Mesenchymal stem cell (in vitro differentiated cells and primary cell): ENCODE measurements at regions not wholly inside any gene's neighbourhood (a gene's known extent, or its start where the extent isn't known, plus 50 kb on each side); places are given as distances from the start of the nearest gene placed in this dataset.

Experiments
- DNase-seq: peaks from one replicate; pipeline ENCODE4 v3.0.0-alpha.2; 2013
- H2AFZ ChIP-seq: one replicate; pipeline ENCODE4 v1.6.1; 2013; ENCODE audit warnings: low read depth, mild to moderate bottlenecking, control low read depth, inconsistent platforms, low read length, moderate library complexity
- H2AK5ac ChIP-seq: 2 replicates; pipeline ENCODE4 v1.6.1; 2013; ENCODE audit warnings: low read length, moderate library complexity, mild to moderate bottlenecking, inconsistent platforms; ENCODE audit not compliant: severe bottlenecking
- H2BK120ac ChIP-seq: one replicate; pipeline ENCODE4 v1.6.1; 2013; ENCODE audit warnings: low read depth, mild to moderate bottlenecking, inconsistent platforms, low read length, moderate library complexity
- H2BK12ac ChIP-seq, 2 experiments: one replicate each; pipeline ENCODE4 v1.6.1; 2013; ENCODE audit warnings: inconsistent platforms in 2 of 2, low read length in 2 of 2, mild to moderate bottlenecking in 2 of 2, moderate library complexity in 2 of 2, control low read depth in 1 of 2
- H2BK15ac ChIP-seq: one replicate; pipeline ENCODE4 v1.6.1; 2013; ENCODE audit warnings: mild to moderate bottlenecking, low read depth, inconsistent platforms; ENCODE audit not compliant: poor library complexity, severe bottlenecking
- H2BK5ac ChIP-seq: 2 replicates; pipeline ENCODE4 v1.6.1; 2013; ENCODE audit warnings: low read depth, mild to moderate bottlenecking, low read length, control low read depth, inconsistent platforms; ENCODE audit not compliant: poor library complexity, severe bottlenecking
- H3K14ac ChIP-seq, 2 experiments: one replicate each; pipeline ENCODE4 v1.6.1; 2013; ENCODE audit warnings: inconsistent platforms in 2 of 2, low read length in 2 of 2, control low read depth in 1 of 2, mild to moderate bottlenecking in 1 of 2, moderate library complexity in 1 of 2
- H3K18ac ChIP-seq, 2 experiments: one replicate each; pipeline ENCODE4 v1.6.1; 2013; ENCODE audit warnings: inconsistent platforms in 2 of 2, low read length in 2 of 2, control low read depth in 1 of 2, low read depth in 1 of 2, mild to moderate bottlenecking in 1 of 2
- H3K23ac ChIP-seq, 2 experiments: one replicate each; pipeline ENCODE4 v1.6.1; 2013; ENCODE audit warnings: inconsistent platforms in 2 of 2, low read length in 2 of 2, mild to moderate bottlenecking in 2 of 2, moderate library complexity in 2 of 2, control low read depth in 1 of 2
- H3K27ac ChIP-seq: 2 replicates; pipeline ENCODE4 v1.5.1; 2013; ENCODE audit warnings: mild to moderate bottlenecking, moderate library complexity, low read length, control low read depth, inconsistent platforms; ENCODE audit not compliant: poor library complexity, severe bottlenecking
- H3K27me3 ChIP-seq, 2 experiments: 2 replicates each; pipeline versions ENCODE4 v1.6.1 to v1.7.0; 2013; ENCODE audit warnings: low read length in 2 of 2, mild to moderate bottlenecking in 2 of 2, moderate library complexity in 2 of 2, control low read depth in 1 of 2, inconsistent platforms in 1 of 2; ENCODE audit not compliant: control insufficient read depth in 1 of 2, insufficient read depth in 1 of 2
- H3K36me3 ChIP-seq, 2 experiments: 2 replicates each; pipeline versions ENCODE4 v1.6.1 to v1.7.0; 2013; ENCODE audit warnings: low read length in 2 of 2, control low read depth in 1 of 2, inconsistent platforms in 1 of 2, low read depth in 1 of 2, mild to moderate bottlenecking in 1 of 2; ENCODE audit not compliant: insufficient read depth in 2 of 2, control insufficient read depth in 1 of 2
- H3K4ac ChIP-seq, 2 experiments: one replicate each; pipeline ENCODE4 v1.6.1; 2013; ENCODE audit warnings: inconsistent platforms in 2 of 2, low read length in 2 of 2, mild to moderate bottlenecking in 2 of 2, moderate library complexity in 2 of 2, control low read depth in 1 of 2, low read depth in 1 of 2
- H3K4me1 ChIP-seq: 2 replicates; pipeline ENCODE4 v1.6.1; 2013; ENCODE audit warnings: low read depth, low read length, control low read depth; ENCODE audit not compliant: control insufficient read depth, insufficient read depth
- H3K4me2 ChIP-seq: 2 replicates; pipeline ENCODE4 v1.6.1; 2013; ENCODE audit warnings: low read length, mild to moderate bottlenecking, inconsistent platforms; ENCODE audit not compliant: poor library complexity, severe bottlenecking
- H3K4me3 ChIP-seq, 2 experiments: 2 replicates each; pipeline versions ENCODE4 v1.5.1 to v1.7.0; 2013; ENCODE audit warnings: low read length in 2 of 2, mild to moderate bottlenecking in 2 of 2, control low read depth in 1 of 2, low read depth in 1 of 2; ENCODE audit not compliant: insufficient read depth in 1 of 2
- H3K79me1 ChIP-seq: replicated peaks from 2 replicates; pipeline ENCODE4 v1.6.1; 2013; ENCODE audit warnings: mild to moderate bottlenecking, control low read depth, low read length, inconsistent platforms; ENCODE audit not compliant: poor library complexity, severe bottlenecking
- H3K9ac ChIP-seq: 2 replicates; pipeline ENCODE4 v1.7.0; 2013; ENCODE audit warnings: mild to moderate bottlenecking, low read length, moderate library complexity
- H3K9me3 ChIP-seq: 2 replicates; pipeline ENCODE4 v1.7.0; 2013; ENCODE audit warnings: mild to moderate bottlenecking, low read length; ENCODE audit not compliant: control insufficient read depth
- H4K8ac ChIP-seq: one replicate; pipeline ENCODE4 v1.6.1; 2013; ENCODE audit warnings: inconsistent platforms, mild to moderate bottlenecking, low read length, moderate library complexity
- H4K91ac ChIP-seq: one replicate; pipeline ENCODE4 v1.6.1; 2013; ENCODE audit warnings: mild to moderate bottlenecking, low read length, inconsistent platforms
- WGBS: methylation state at CpG from one replicate; pipeline ENCODE4 v1.1.7; 2013; ENCODE audit warnings: mixed read lengths; 5-methylcytosine and 5-hydroxymethylcytosine counted together

DNA sequence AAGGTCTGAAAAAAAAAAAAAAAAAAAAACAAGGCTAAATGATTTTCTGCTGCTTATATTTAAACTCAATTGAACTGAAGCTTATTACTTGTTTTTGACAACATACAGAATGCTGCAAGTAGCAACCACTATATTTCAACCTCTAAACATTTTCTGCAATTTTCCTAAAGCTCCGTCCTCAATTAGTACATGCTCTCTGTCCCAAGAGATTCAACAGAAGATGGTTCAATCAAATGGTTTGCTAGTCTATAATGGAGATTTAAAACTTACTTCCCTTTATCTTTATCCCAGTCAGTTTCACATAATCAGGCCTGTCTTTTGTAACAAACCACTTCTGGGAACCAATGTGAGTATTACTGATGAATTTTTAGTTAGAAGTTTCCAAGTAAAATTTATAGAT, 485.1 kb upstream of the CDH7 start:
- Histone ChIP-seq H3K14ac (no peak overlapping the region), H2AFZ (no peak overlapping the region), H2BK15ac (no peak overlapping the region), H3K27me3 (no peaks in the 10 kb centered on the region), H3K23ac (no peak overlapping the region), H2AK5ac (no peak overlapping the region), H2BK12ac (no peak overlapping the region), H4K8ac (no peak overlapping the region), H4K91ac (no peak overlapping the region), H3K36me3 (no peaks in the 10 kb centered on the region), H3K4ac (no peak overlapping the region), H2BK120ac (no peak overlapping the region), H3K9me3 (no peaks in the 10 kb centered on the region), H3K4me3 (no peak overlapping the region), H3K4me2 (no peak overlapping the region), H3K9ac (no peak overlapping the region), H3K79me1 (no peaks in the 10 kb centered on the region), H3K18ac (no peak overlapping the region), H3K4me1 (no peaks in the 10 kb centered on the region), H3K27ac (no peak overlapping the region), H2BK5ac (no peak overlapping the region)
- WGBS, result 57% methylated on average over 1 of the region's 1 CpG
- no peak for DNase-seq

DNA sequence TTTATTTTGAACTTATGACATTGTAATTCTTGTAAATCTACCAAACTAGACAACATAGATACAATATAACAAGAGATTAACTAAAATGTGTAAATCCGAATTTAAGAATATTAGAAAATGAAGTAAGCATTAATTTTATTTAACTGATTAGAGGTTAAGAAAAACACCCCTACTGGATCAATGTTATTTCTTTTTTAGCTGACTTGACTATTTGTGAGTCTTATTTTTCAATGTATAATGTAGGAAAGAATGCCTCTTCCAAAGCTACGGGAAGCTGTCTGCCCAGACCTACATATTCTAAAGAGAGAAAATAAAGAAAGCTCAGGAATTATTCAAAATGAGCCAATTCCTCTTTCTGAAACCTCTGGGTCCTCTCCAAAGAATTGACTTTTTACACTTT, 490.8 kb upstream of the CDH7 start:
- Histone ChIP-seq H2BK5ac (no peak overlapping the region), H3K23ac (no peak overlapping the region), H3K9ac (no peak overlapping the region), H3K4me1 (no peaks in the 10 kb centered on the region), H2AK5ac (no peak overlapping the region), H4K91ac (no peak overlapping the region), H4K8ac (no peak overlapping the region), H3K18ac (no peak overlapping the region), H3K4ac (no peak overlapping the region), H3K4me3 (no peak overlapping the region), H2BK12ac (no peak overlapping the region), H3K14ac (no peak overlapping the region), H3K9me3 (peaks cover 4% of the 10 kb centered on the region), H3K27me3 (no peaks in the 10 kb centered on the region), H2BK15ac (no peak overlapping the region), H3K36me3 (no peaks in the 10 kb centered on the region), H3K27ac (no peak overlapping the region), H3K4me2 (no peak overlapping the region), H2BK120ac (no peak overlapping the region), H2AFZ (no peak overlapping the region), H3K79me1 (no peaks in the 10 kb centered on the region)
- 0% methylated on average over 1 of the region's 2 CpGs for WGBS
- DNase-seq, result no peak

DNA sequence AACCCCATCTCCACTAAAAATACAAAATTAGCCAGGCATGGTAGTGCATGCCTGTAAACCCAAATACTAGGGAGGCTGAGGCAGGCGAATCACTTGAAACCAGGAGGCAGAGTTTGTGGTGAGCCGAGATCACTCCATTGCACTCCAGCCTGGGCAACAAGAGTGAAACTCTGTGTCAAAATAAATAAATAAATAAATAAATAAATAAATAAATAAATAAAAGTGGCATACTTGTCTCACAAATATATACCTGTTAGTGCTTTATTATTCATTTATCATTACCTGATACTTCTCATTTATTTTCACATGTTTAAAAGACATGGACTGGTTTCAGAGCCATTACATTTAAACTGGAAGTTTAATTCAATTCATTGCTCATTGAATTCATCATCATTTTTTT, 491.4 kb upstream of the CDH7 start:
- Histone ChIP-seq H3K36me3 (no peaks in the 10 kb centered on the region), H4K91ac (no peak overlapping the region), H2AFZ (no peak overlapping the region), H3K4me1 (no peaks in the 10 kb centered on the region), H2BK5ac (no peak overlapping the region), H3K18ac (no peak overlapping the region), H3K9ac (no peak overlapping the region), H3K27me3 (no peaks in the 10 kb centered on the region), H3K27ac (no peak overlapping the region), H3K4ac (no peak overlapping the region), H3K4me2 (no peak overlapping the region), H3K9me3 (peaks cover 4% of the 10 kb centered on the region), H4K8ac (no peak overlapping the region), H3K4me3 (no peak overlapping the region), H2AK5ac (no peak overlapping the region), H3K14ac (no peak overlapping the region), H3K79me1 (no peaks in the 10 kb centered on the region), H2BK12ac (no peak overlapping the region), H2BK120ac (no peak overlapping the region), H2BK15ac (no peak overlapping the region), H3K23ac (no peak overlapping the region)
- DNase-seq, result no peak
- no CpG with 5 or more reads among the region's 2 CpGs for WGBS

DNA sequence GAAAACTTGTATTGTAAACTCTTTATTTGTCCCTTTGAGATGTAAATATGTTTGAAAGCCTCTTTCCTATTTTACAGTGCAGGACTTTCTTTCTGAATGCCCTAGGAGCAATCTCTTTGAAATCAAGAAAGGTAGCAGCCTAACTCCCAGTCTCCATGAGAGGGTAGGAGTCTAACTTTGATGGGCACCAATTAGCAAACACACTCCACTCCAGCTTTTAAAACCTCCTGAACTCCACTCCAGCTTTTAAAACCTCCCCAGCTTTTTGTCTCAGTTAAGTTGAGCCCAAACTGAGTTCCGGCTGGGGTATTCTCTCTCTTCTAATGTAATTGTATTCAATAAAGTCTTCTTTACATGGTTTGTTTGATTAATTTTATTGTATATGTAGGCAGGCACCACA, 493.7 kb upstream of the CDH7 start:
- H2BK5ac ChIP-seq, result no peak overlapping the region
- H2BK15ac ChIP-seq, result no peak overlapping the region
- no peak overlapping the region for H3K27ac ChIP-seq
- H3K36me3 ChIP-seq, result no peaks in the 10 kb centered on the region
- no peak overlapping the region for H2BK120ac ChIP-seq
- H4K8ac ChIP-seq, result no peak overlapping the region
- no peaks in the 10 kb centered on the region for H3K27me3 ChIP-seq
- H3K4me2 ChIP-seq, result no peak overlapping the region
- H3K18ac ChIP-seq, result no peak overlapping the region
- H2AK5ac ChIP-seq, result no peak overlapping the region
- peaks cover 4% of the 10 kb centered on the region for H3K9me3 ChIP-seq
- WGBS, result no CpG with 5 or more reads among the region's 1 CpG
- H2AFZ ChIP-seq, result no peak overlapping the region
- H4K91ac ChIP-seq, result no peak overlapping the region
- no peak overlapping the region for H3K14ac ChIP-seq
- H3K4me3 ChIP-seq, result no peak overlapping the region
- H3K23ac ChIP-seq, result no peak overlapping the region
- H3K4me1 ChIP-seq, result no peaks in the 10 kb centered on the region
- H2BK12ac ChIP-seq, result no peak overlapping the region
- no peak for DNase-seq
- H3K4ac ChIP-seq, result no peak overlapping the region
- no peaks in the 10 kb centered on the region for H3K79me1 ChIP-seq
- no peak overlapping the region for H3K9ac ChIP-seq
